GM12801 (cell line): ENCODE measurements at regions not wholly inside any gene's neighbourhood (a gene's known extent, or its start where the extent isn't known, plus 50 kb on each side); places are given as distances from the start of the nearest gene placed in this dataset.

Source experiments
- CTCF ChIP-seq: IDR thresholded peaks from one replicate; pipeline ENCODE4 v1.5.1; 2011; ENCODE audit warnings: control low read depth; ENCODE audit not compliant: insufficient read length; ENCODE audit errors: extremely low read depth

GRCh38 chr2:158042245-158042644 is 59.4 kb upstream of the UPP2 start:
- TF ChIP-seq CTCF = no peak

GRCh38 chr2:158041400-158041799 is 60.3 kb upstream of the UPP2 start:
- TF ChIP-seq CTCF = no peak

- no peak for TF ChIP-seq CTCF
Observed at GRCh38 chr2:158038901-158039300, 62.8 kb upstream of the UPP2 start.

GRCh38 chr2:158034198-158034866 is 67.3 kb upstream of the UPP2 start:
- TF ChIP-seq CTCF = no peak

- no peak for TF ChIP-seq CTCF
Observed at GRCh38 chr2:158031371-158031770, 70.3 kb upstream of the UPP2 start.

- TF ChIP-seq CTCF = no peak
Observed at GRCh38 chr2:158025255-158025996, 76.2 kb upstream of the UPP2 start.

GRCh38 chr2:158024288-158024898 is 77.3 kb upstream of the UPP2 start:
- peak; percentile 21 for TF ChIP-seq CTCF
